ENCODE measurements at regions not wholly inside any gene's neighbourhood (a gene's known extent, or its start where the extent isn't known, plus 50 kb on each side); places are given as distances from the start of the nearest gene placed in this dataset.

DNA sequence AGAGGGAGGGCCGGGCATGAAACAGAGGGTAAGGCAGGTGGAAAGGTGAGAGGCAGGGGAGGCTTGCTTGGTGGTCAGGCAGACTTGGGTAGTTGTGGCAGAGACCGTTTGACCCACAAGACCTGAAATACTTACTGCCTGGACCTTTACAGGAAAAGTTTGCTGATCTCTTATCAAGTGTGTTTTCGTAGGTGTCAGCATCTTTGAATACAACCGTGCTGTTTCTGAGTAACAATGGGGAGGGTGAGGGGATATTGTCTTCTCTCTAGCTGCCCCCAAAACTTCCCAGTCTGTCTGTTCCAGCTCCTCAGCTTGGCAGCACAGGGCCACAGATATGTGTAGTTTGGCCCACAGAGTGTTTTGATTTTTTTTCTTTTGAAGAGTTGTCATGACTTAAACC, 212.5 kb upstream of the MPHOSPH6 start:
- DNase-seq = no peak
- Histone ChIP-seq H3K36me3 (no peaks in the 10 kb centered on the region), H3K4me1 (no peaks in the 10 kb centered on the region), H3K27me3 (replicated peaks in 1 of 7) (peaks cover 0 to 17% (median 0%) of the 10 kb centered on the region in 7 donors), H3K9me3 (peaks cover 0 to 7% (median 0%) of the 10 kb centered on the region in 8 donors), H3K4me3 (no peak overlapping the region), H3K27ac (no peak overlapping the region)
- TF ChIP-seq, protein P1, sequence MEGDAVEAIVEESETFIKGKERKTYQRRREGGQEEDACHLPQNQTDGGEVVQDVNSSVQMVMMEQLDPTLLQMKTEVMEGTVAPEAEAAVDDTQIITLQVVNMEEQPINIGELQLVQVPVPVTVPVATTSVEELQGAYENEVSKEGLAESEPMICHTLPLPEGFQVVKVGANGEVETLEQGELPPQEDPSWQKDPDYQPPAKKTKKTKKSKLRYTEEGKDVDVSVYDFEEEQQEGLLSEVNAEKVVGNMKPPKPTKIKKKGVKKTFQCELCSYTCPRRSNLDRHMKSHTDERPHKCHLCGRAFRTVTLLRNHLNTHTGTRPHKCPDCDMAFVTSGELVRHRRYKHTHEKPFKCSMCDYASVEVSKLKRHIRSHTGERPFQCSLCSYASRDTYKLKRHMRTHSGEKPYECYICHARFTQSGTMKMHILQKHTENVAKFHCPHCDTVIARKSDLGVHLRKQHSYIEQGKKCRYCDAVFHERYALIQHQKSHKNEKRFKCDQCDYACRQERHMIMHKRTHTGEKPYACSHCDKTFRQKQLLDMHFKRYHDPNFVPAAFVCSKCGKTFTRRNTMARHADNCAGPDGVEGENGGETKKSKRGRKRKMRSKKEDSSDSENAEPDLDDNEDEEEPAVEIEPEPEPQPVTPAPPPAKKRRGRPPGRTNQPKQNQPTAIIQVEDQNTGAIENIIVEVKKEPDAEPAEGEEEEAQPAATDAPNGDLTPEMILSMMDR (IDR thresholded peaks at IDR 0.05 in 8 of 11, conservative IDR thresholded peaks at IDR 0.05 in 3 of 11) = no peak
- no peak for TF ChIP-seq POLR2A (IDR thresholded peaks at IDR 0.05)
- intact Hi-C loops (cut with DNase I; ENCODE audit: low total_unique reads) = no loop called here
- WGBS, 5 donors = 42 to 59% (median 49%) methylated on average over 4 of the region's 4 CpGs

DNA sequence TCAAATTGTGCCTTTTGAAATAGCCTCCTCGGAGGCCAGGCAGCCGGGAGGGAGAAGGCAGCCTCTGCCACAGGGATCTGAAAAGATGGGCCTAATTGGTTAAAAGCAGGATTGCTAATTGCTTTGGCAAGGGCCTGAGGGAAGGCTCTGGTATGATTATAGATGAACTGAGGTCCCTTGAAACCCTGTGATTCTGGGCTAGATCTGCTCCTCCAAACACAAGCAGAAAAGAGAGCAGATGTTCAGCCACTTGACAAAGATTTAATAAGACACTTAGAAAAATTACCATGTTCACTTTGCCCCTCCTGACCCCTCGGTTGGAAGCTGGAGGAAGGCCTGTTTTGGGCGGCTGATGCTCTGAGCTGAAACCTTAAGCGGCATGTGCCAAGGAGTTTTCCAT, 209.5 kb upstream of the MPHOSPH6 start:
- 83 to 87% (median 83%) methylated on average over 5 of the region's 5 CpGs for WGBS, 5 donors

DNA sequence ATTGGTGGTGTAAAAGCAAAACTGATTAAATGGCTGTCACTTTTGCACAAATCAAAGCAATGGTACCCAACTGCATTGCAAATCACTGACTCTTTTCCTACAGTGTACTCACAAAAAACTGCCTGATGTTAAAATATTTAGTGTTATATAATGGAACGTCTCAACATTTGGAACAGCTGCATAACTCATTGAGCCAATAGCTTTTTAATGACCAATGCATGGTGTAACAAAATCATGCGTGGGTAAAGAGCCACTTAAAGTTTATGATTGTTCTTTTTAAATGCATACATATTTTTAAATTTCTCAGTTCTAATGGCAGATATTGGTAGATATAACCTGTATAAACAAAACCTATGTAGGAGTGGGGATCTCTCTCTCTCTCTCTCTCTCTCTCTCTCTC, 204.0 kb upstream of the MPHOSPH6 start:
- Histone ChIP-seq H3K9me3 (no peaks in the 10 kb centered on the region), H3K27ac (no peak overlapping the region), H3K4me1 (no peaks in the 10 kb centered on the region), H3K36me3 (no peaks in the 10 kb centered on the region), H3K27me3 (replicated peaks in 1 of 7) (peaks cover 0 to 49% (median 0%) of the 10 kb centered on the region in 7 donors), H3K4me3 (no peak overlapping the region)
- TF ChIP-seq, protein P1 (IDR thresholded peaks at IDR 0.05 in 8 of 11, conservative IDR thresholded peaks at IDR 0.05 in 3 of 11) = no peak
- no peak for TF ChIP-seq POLR2A (IDR thresholded peaks at IDR 0.05)
- no peak for TF ChIP-seq POLR2AphosphoS5 (IDR thresholded peaks at IDR 0.05)
- intact Hi-C loops (cut with DNase I; ENCODE audit: low total_unique reads) = no loop called here
- WGBS, 5 donors = 56 to 84% (median 64%) methylated on average over 2 of the region's 2 CpGs
- DNase-seq = no peak

More for the DNA sequence above, 209.5 kb upstream of the MPHOSPH6 start:
- no peak for DNase-seq
- Histone ChIP-seq H3K27ac (no peak overlapping the region), H3K4me3 (no peak overlapping the region), H3K36me3 (no peaks in the 10 kb centered on the region), H3K9me3 (peaks cover 0 to 7% (median 0%) of the 10 kb centered on the region in 8 donors), H3K4me1 (no peaks in the 10 kb centered on the region), H3K27me3 (replicated peaks in 1 of 7) (peaks cover 0 to 36% (median 0%) of the 10 kb centered on the region in 7 donors)
- intact Hi-C loops (cut with DNase I; ENCODE audit: low total_unique reads) = no loop called here
- TF ChIP-seq POLR2AphosphoS5 (IDR thresholded peaks at IDR 0.05) = no peak
- TF ChIP-seq, protein P1 (IDR thresholded peaks at IDR 0.05 in 8 of 11, conservative IDR thresholded peaks at IDR 0.05 in 3 of 11) = no peak

DNA sequence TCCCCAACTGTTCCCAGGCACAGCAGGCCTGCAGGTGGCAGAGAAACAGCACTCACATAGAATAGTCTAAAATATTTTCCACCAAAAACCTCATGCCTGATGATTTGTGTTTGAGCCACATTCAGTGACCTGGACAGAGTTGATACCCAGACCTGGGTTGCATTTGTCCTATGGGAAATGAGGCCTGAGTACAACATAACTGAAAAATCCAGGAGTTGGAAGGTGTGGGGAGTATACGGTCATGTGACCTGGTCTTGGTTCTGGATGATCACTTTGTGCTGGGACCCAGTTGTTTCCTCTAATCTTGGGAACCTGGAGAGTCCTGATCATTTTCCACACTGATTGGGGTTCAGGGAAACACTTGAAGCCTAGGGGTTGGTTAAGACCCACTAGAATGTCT, 200.3 kb upstream of the MPHOSPH6 start:
- TF ChIP-seq POLR2AphosphoS5 (IDR thresholded peaks at IDR 0.05) (no peak), POLR2A (IDR thresholded peaks at IDR 0.05) (no peak)
- TF ChIP-seq, protein P1 (IDR thresholded peaks at IDR 0.05 in 8 of 11, conservative IDR thresholded peaks at IDR 0.05 in 3 of 11) = no peak
- H3K9me3 ChIP-seq = no peaks in the 10 kb centered on the region
- WGBS, 5 donors = 86 to 100% (median 97%) methylated on average over 1 of the region's 1 CpG

More for the DNA sequence above, 200.3 kb upstream of the MPHOSPH6 start:
- Histone ChIP-seq H3K36me3 (no peaks in the 10 kb centered on the region), H3K4me3 (no peak overlapping the region), H3K4me1 (no peaks in the 10 kb centered on the region), H3K27me3 (replicated peaks in 1 of 7) (peaks cover 0 to 67% (median 0%) of the 10 kb centered on the region in 7 donors), H3K27ac (no peak overlapping the region)
- DNase-seq = no peak
- intact Hi-C loops (cut with DNase I; ENCODE audit: low total_unique reads) = no loop called here
